GM19025 (cell line): ENCODE measurements at regions not wholly inside any gene's neighbourhood (a gene's known extent, or its start where the extent isn't known, plus 50 kb on each side); places are given as distances from the start of the nearest gene placed in this dataset.

ENCODE experiments used
- ATAC-seq: cut with Tn5 transposase; IDR thresholded peaks from one replicate; pipeline ENCODE4 v1.9.1; 2021; ENCODE audit warnings: mild to moderate bottlenecking, low read depth, moderate library complexity; ENCODE audit not compliant: unreplicated experiment

GRCh38 chr12:27382924-27383323 lies 50.3 kb downstream of the BMAL2 start:
- ATAC-seq = no peak

GRCh38 chr12:27383429-27384260 lies 51.0 kb downstream of the BMAL2 start:
- peak; percentile 60 for ATAC-seq

- ATAC-seq = no peak
Observed at GRCh38 chr12:27384261-27384590, 51.6 kb downstream of the BMAL2 start.

GRCh38 chr12:27385766-27386564 lies 53.3 kb downstream of the BMAL2 start:
- no peak for ATAC-seq

GRCh38 chr12:27387473-27387872 lies 54.8 kb downstream of the BMAL2 start:
- no peak for ATAC-seq

- no peak for ATAC-seq
Observed at GRCh38 chr12:27388650-27389049, 56.0 kb downstream of the BMAL2 start.

- no peak for ATAC-seq
Observed at GRCh38 chr12:27394676-27395075, 51.9 kb upstream of the SMCO2 start.

GRCh38 chr12:27396216-27396815 lies 50.2 kb upstream of the SMCO2 start:
- ATAC-seq = no peak
